HEK293 (cell line): ENCODE measurements at regions not wholly inside any gene's neighbourhood (a gene's known extent, or its start where the extent isn't known, plus 50 kb on each side); places are given as distances from the start of the nearest gene placed in this dataset.

Source experiments
- ZNF335 ChIP-seq: fragments of 450-650 bp; formaldehyde crosslinking; conservative IDR thresholded peaks from 2 replicates; pipeline ENCODE4 v1.5.1; 2016; ENCODE audit warnings: missing biosample characterization, missing genetic modification characterization
- ZNF843 ChIP-seq: fragments of 450-650 bp; formaldehyde crosslinking; IDR thresholded peaks from 2 replicates; pipeline ENCODE4 v1.5.1; 2016; ENCODE audit warnings: missing biosample characterization, missing genetic modification characterization

DNA sequence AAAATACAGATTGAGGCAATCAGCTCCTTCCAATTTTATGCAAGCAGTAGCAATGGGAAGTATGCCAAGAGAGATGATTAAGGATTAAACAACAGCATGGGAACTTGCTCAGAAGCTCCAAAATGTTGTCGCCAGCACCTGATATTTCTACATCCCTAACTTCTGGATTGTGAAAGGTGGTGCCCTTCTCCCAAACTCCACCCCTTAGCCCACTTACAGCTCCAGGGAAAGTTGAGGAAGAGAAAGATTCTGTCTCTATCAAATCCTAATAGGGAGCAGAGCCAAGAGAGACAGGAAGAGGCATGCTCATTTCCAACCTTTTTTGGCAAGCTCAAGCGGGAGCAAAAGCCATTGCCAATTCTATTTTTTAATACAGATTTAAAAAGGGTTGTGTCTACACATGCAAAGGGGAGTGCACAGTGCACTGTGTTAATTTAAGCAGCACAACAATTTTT is 92.4 kb upstream of the NR3C1 start:
- TF ChIP-seq ZNF335 (no peak), ZNF843 (tag by site-specific recombination) (no peak)
